ENCODE measurements at regions not wholly inside any gene's neighbourhood (a gene's known extent, or its start where the extent isn't known, plus 50 kb on each side); places are given as distances from the start of the nearest gene placed in this dataset.

DNA sequence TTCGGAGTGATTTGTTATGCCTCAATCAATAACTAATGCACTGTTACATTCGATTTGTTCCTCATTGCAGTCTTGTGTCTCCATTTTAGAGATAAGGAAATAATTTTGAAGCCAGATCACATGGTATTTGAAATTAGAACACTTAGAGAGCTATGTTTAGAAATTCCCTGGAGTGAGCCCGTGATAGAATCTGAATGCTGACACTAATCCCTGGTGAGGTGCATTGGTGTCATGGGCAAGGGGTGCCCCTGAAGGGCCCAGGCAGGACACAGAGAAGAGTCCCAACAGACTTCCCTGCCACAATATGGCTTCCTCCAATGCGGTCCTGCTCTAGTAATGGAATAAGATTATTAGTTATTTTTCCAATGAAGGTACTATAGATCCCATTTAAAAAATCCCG lies 223.0 kb downstream of the NR2F2 start:
- Mint-ChIP-seq H3K27me3 (ENCODE audit: low read depth) (no peaks in the 10 kb centered on the region), H3K4me1 (no peaks in the 10 kb centered on the region), H3K4me3 (no peak overlapping the region)

More for the DNA sequence above, 223.0 kb downstream of the NR2F2 start:
- DNase-seq (ENCODE audit: low spot score), result no peak
- no peak for ATAC-seq
- no peak overlapping the region for H3K27ac Mint-ChIP-seq
- CTCF ChIA-PET, result no interaction called here
- TF ChIP-seq CBFB (CRISPR knock-in tag; IDR thresholded peaks at IDR 0.05; ENCODE audit: low read depth), result no peak
- no peak for TF ChIP-seq ZBTB21 (CRISPR knock-in tag; IDR thresholded peaks at IDR 0.05; ENCODE audit: borderline replicate concordance)
- no peak for TF ChIP-seq RORB (CRISPR knock-in tag; IDR thresholded peaks at IDR 0.05)
- TF ChIP-seq SMAD4 (CRISPR knock-in tag; IDR thresholded peaks at IDR 0.05), result no peak
- TF ChIP-seq NR3C1 (CRISPR knock-in tag; conservative IDR thresholded peaks at IDR 0.05; ENCODE audit: low read depth), result no peak
- TF ChIP-seq, protein P1, sequence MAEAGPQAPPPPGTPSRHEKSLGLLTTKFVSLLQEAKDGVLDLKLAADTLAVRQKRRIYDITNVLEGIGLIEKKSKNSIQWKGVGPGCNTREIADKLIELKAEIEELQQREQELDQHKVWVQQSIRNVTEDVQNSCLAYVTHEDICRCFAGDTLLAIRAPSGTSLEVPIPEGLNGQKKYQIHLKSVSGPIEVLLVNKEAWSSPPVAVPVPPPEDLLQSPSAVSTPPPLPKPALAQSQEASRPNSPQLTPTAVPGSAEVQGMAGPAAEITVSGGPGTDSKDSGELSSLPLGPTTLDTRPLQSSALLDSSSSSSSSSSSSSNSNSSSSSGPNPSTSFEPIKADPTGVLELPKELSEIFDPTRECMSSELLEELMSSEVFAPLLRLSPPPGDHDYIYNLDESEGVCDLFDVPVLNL (CRISPR knock-in tag; IDR thresholded peaks at IDR 0.05; ENCODE audit: borderline replicate concordance, low read depth), result no peak
- TF ChIP-seq, protein P2, sequence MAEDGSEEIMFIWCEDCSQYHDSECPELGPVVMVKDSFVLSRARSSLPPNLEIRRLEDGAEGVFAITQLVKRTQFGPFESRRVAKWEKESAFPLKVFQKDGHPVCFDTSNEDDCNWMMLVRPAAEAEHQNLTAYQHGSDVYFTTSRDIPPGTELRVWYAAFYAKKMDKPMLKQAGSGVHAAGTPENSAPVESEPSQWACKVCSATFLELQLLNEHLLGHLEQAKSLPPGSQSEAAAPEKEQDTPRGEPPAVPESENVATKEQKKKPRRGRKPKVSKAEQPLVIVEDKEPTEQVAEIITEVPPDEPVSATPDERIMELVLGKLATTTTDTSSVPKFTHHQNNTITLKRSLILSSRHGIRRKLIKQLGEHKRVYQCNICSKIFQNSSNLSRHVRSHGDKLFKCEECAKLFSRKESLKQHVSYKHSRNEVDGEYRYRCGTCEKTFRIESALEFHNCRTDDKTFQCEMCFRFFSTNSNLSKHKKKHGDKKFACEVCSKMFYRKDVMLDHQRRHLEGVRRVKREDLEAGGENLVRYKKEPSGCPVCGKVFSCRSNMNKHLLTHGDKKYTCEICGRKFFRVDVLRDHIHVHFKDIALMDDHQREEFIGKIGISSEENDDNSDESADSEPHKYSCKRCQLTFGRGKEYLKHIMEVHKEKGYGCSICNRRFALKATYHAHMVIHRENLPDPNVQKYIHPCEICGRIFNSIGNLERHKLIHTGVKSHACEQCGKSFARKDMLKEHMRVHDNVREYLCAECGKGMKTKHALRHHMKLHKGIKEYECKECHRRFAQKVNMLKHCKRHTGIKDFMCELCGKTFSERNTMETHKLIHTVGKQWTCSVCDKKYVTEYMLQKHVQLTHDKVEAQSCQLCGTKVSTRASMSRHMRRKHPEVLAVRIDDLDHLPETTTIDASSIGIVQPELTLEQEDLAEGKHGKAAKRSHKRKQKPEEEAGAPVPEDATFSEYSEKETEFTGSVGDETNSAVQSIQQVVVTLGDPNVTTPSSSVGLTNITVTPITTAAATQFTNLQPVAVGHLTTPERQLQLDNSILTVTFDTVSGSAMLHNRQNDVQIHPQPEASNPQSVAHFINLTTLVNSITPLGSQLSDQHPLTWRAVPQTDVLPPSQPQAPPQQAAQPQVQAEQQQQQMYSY (CRISPR knock-in tag; IDR thresholded peaks at IDR 0.05), result no peak
- TF ChIP-seq NFYB (CRISPR knock-in tag; conservative IDR thresholded peaks at IDR 0.05; ENCODE audit: low read depth), result no peak
- TF ChIP-seq CREM (CRISPR knock-in tag; IDR thresholded peaks at IDR 0.05), result no peak
- TF ChIP-seq, protein P3, sequence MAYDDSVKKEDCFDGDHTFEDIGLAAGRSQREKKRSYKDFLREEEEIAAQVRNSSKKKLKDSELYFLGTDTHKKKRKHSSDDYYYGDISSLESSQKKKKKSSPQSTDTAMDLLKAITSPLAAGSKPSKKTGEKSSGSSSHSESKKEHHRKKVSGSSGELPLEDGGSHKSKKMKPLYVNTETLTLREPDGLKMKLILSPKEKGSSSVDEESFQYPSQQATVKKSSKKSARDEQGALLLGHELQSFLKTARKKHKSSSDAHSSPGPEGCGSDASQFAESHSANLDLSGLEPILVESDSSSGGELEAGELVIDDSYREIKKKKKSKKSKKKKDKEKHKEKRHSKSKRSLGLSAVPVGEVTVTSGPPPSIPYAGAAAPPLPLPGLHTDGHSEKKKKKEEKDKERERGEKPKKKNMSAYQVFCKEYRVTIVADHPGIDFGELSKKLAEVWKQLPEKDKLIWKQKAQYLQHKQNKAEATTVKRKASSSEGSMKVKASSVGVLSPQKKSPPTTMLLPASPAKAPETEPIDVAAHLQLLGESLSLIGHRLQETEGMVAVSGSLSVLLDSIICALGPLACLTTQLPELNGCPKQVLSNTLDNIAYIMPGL (CRISPR knock-in tag; IDR thresholded peaks at IDR 0.05), result no peak
- no peak for TF ChIP-seq NFE2L1 (CRISPR knock-in tag; IDR thresholded peaks at IDR 0.05)
- TF ChIP-seq, protein P4, sequence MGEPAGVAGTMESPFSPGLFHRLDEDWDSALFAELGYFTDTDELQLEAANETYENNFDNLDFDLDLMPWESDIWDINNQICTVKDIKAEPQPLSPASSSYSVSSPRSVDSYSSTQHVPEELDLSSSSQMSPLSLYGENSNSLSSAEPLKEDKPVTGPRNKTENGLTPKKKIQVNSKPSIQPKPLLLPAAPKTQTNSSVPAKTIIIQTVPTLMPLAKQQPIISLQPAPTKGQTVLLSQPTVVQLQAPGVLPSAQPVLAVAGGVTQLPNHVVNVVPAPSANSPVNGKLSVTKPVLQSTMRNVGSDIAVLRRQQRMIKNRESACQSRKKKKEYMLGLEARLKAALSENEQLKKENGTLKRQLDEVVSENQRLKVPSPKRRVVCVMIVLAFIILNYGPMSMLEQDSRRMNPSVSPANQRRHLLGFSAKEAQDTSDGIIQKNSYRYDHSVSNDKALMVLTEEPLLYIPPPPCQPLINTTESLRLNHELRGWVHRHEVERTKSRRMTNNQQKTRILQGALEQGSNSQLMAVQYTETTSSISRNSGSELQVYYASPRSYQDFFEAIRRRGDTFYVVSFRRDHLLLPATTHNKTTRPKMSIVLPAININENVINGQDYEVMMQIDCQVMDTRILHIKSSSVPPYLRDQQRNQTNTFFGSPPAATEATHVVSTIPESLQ (CRISPR knock-in tag; IDR thresholded peaks at IDR 0.05), result no peak
- TF ChIP-seq, protein P5, sequence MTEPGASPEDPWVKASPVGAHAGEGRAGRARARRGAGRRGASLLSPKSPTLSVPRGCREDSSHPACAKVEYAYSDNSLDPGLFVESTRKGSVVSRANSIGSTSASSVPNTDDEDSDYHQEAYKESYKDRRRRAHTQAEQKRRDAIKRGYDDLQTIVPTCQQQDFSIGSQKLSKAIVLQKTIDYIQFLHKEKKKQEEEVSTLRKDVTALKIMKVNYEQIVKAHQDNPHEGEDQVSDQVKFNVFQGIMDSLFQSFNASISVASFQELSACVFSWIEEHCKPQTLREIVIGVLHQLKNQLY (CRISPR knock-in tag; IDR thresholded peaks at IDR 0.05), result no peak
- no peak for TF ChIP-seq JAZF1 (CRISPR knock-in tag; IDR thresholded peaks at IDR 0.05)
- TF ChIP-seq, protein P6, sequence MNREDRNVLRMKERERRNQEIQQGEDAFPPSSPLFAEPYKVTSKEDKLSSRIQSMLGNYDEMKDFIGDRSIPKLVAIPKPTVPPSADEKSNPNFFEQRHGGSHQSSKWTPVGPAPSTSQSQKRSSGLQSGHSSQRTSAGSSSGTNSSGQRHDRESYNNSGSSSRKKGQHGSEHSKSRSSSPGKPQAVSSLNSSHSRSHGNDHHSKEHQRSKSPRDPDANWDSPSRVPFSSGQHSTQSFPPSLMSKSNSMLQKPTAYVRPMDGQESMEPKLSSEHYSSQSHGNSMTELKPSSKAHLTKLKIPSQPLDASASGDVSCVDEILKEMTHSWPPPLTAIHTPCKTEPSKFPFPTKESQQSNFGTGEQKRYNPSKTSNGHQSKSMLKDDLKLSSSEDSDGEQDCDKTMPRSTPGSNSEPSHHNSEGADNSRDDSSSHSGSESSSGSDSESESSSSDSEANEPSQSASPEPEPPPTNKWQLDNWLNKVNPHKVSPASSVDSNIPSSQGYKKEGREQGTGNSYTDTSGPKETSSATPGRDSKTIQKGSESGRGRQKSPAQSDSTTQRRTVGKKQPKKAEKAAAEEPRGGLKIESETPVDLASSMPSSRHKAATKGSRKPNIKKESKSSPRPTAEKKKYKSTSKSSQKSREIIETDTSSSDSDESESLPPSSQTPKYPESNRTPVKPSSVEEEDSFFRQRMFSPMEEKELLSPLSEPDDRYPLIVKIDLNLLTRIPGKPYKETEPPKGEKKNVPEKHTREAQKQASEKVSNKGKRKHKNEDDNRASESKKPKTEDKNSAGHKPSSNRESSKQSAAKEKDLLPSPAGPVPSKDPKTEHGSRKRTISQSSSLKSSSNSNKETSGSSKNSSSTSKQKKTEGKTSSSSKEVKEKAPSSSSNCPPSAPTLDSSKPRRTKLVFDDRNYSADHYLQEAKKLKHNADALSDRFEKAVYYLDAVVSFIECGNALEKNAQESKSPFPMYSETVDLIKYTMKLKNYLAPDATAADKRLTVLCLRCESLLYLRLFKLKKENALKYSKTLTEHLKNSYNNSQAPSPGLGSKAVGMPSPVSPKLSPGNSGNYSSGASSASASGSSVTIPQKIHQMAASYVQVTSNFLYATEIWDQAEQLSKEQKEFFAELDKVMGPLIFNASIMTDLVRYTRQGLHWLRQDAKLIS (CRISPR knock-in tag; IDR thresholded peaks at IDR 0.05; ENCODE audit: borderline replicate concordance), result no peak
- TF ChIP-seq MYBL2 (CRISPR knock-in tag; IDR thresholded peaks at IDR 0.05), result no peak
- TF ChIP-seq NR2C2 (CRISPR knock-in tag; IDR thresholded peaks at IDR 0.05), result no peak
- POLR2A ChIA-PET, result interaction anchor here (0.6 kb wide), 1 partner anchor 666 kb away, joined by 3 read pairs; no protein-coding TSS in a partner anchor
- H3K9me3 Mint-ChIP-seq, result no peaks in the 10 kb centered on the region
- no peaks in the 10 kb centered on the region for H3K36me3 Mint-ChIP-seq

Data from WTC11 (cell line).